ENCODE measurements at regions not wholly inside any gene's neighbourhood (a gene's known extent, or its start where the extent isn't known, plus 50 kb on each side); places are given as distances from the start of the nearest gene placed in this dataset.

DNA sequence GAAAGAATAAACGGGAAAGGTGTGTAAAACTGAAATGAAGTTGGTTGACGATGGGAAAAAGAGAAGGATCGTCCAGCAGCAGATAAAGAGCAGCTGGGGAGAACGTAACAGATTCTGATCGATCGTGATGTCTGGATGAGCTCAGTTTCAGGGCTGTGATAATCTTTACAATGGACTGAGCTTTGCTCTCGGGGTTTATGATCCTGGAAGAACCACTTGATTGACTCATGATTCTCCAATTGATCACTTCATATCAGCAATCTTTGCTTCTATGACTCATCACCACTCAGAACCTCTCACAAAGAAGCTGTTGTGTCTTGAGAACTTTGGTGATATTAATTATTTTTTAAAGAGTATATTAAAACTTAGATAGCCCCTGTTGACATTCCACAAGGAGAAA lies 690.7 kb downstream of the TUSC7 start:
- H3K79me1 ChIP-seq (ENCODE audit: low read depth, low read length) = no peaks in the 10 kb centered on the region
- peak overlapping the region; percentile 55; the same call in 1 of the 2 replicates for H2BK12ac ChIP-seq (ENCODE audit: low read depth, low read length)
- H3K4me3 ChIP-seq (ENCODE audit: extremely low read depth in 1 of 4, insufficient read depth in 2 of 4, low read depth in 3 of 4, low read length in 4 of 4) = peak overlapping the region in 1 of 4 experiments; percentile 40; a peak in 2 of 8 replicates
- no peak overlapping the region for H3K56ac ChIP-seq (replicated peaks; ENCODE audit: insufficient read length, low read depth, low read length)
- H3K36me3 ChIP-seq (ENCODE audit: control insufficient read depth in 2 of 4, insufficient read depth in 4 of 4, low read length in 3 of 4) = no peaks in the 10 kb centered on the region
- no peak overlapping the region for H3K27ac ChIP-seq (ENCODE audit: low read depth, low read length)
- H3K4ac ChIP-seq (replicated peaks; ENCODE audit: insufficient read length, low read depth, low read length) = no peak overlapping the region
- FAIRE-seq (no peak), DNase-seq (ENCODE audit: low read depth in 1 of 2, low spot score in 2 of 2) (no peak)
- no peak overlapping the region; the same call in 1 of the 2 replicates for H3K18ac ChIP-seq (ENCODE audit: extremely low read depth, low read length)
- POLR2A ChIA-PET (ENCODE audit: partially characterized antibody) = interaction anchor here (0.8 to 1.5 kb wide), 2 partner anchors 26 to 552 kb away, joined by 3 to 4 read pairs; no protein-coding TSS in a partner anchor
- no peak overlapping the region for H4K5ac ChIP-seq (ENCODE audit: insufficient read length, low read depth, low read length)
- WGBS, 2 experiments (ENCODE audit: extremely low coverage in 1 of 2, insufficient coverage in 1 of 2, insufficient read length in 1 of 2, insufficient replicate concordance in 2 of 2, low coverage in 1 of 2, low lambda C conversion rate in 2 of 2, missing lambda C conversion rate in 1 of 2) = 33% methylated on average over 7 of the region's 7 CpGs; no CpG with 5 or more reads in 1 of the 2 experiments
- no peak overlapping the region for H2BK5ac ChIP-seq (ENCODE audit: low read depth, low read length)
- no peaks in the 10 kb centered on the region for H3K9me3 ChIP-seq (ENCODE audit: insufficient read depth in 2 of 2, low read depth in 1 of 2, low read length in 1 of 2)
- peak overlapping the region; percentile 22 for H2BK120ac ChIP-seq (replicated peaks; ENCODE audit: low read depth, low read length)
- peaks cover 0 to 1% of the 10 kb centered on the region in 2 experiments for H4K20me1 ChIP-seq (replicated peaks in 1 of 2; ENCODE audit: control insufficient read depth in 1 of 2, insufficient read depth in 2 of 2, low read length in 2 of 2)
- peak overlapping the region; percentile 60 to 72 for H3K4me2 ChIP-seq (ENCODE audit: insufficient read depth in 1 of 2, low read depth in 2 of 2, low read length in 2 of 2)
- peaks cover 3% of the 10 kb centered on the region; the same call in 1 of the 2 replicates for H3K23me2 ChIP-seq (ENCODE audit: low read depth, low read length)
- CTCF ChIA-PET (ENCODE audit: partially characterized antibody) = interaction anchor here (0.8 to 1.9 kb wide), 11 partner anchors 9 to 629 kb away, joined by 3 to 7 read pairs (median 4); no protein-coding TSS in a partner anchor
- peaks cover 10 to 35% (median 18%) of the 10 kb centered on the region in 4 experiments for H3K4me1 ChIP-seq (replicated peaks in 1 of 4; ENCODE audit: control insufficient read depth in 3 of 4, insufficient read depth in 4 of 4, low read length in 3 of 4)
- H2BK15ac ChIP-seq (ENCODE audit: low read length) = no peak overlapping the region
- H3K14ac ChIP-seq (ENCODE audit: insufficient read length) = no peak overlapping the region
- peaks cover 1 to 43% (median 24%) of the 10 kb centered on the region in 4 experiments for H3K27me3 ChIP-seq (replicated peaks in 1 of 4; ENCODE audit: control insufficient read depth in 3 of 4, extremely low read depth in 1 of 4, insufficient read depth in 3 of 4, low read length in 3 of 4)
- no peak overlapping the region for H2AK5ac ChIP-seq (ENCODE audit: low read depth, low read length)
- no peak overlapping the region for H3K23ac ChIP-seq (ENCODE audit: insufficient read length)
- H3K79me2 ChIP-seq (ENCODE audit: control insufficient read depth in 1 of 2, insufficient read depth in 2 of 2, low read length in 2 of 2) = no peaks in the 10 kb centered on the region
- no peak overlapping the region; a peak in 1 of 7 replicates for H3K9ac ChIP-seq (replicated peaks in 1 of 4; ENCODE audit: extremely low read depth in 1 of 4, low read depth in 3 of 4, low read length in 3 of 4)
- H4K8ac ChIP-seq (ENCODE audit: extremely low read depth, insufficient read depth, low read length) = no peak overlapping the region
- peak overlapping the region; percentile 65; the same call in 1 of the 2 replicates for H2BK20ac ChIP-seq (ENCODE audit: low read length)
- H2AFZ ChIP-seq (ENCODE audit: low read length) = no peak overlapping the region
- H4K91ac ChIP-seq (replicated peaks; ENCODE audit: insufficient read length, low read length) = peak overlapping the region; percentile 25
- no peak for TF ChIP-seq TAF7 (optimal IDR thresholded peaks at IDR 0.05; ENCODE audit: borderline replicate concordance, low read depth, low read length)
- TF ChIP-seq, protein P1, sequence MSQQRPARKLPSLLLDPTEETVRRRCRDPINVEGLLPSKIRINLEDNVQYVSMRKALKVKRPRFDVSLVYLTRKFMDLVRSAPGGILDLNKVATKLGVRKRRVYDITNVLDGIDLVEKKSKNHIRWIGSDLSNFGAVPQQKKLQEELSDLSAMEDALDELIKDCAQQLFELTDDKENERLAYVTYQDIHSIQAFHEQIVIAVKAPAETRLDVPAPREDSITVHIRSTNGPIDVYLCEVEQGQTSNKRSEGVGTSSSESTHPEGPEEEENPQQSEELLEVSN (IDR thresholded peaks at IDR 0.05) = no peak
- TF ChIP-seq TBP (IDR thresholded peaks at IDR 0.05; ENCODE audit: low read depth, low read length) = no peak
- no peak for TF ChIP-seq SIN3A (conservative IDR thresholded peaks at IDR 0.05 in 1 of 2, IDR thresholded peaks at IDR 0.05 in 1 of 2; ENCODE audit: low read depth in 1 of 2, low read length in 2 of 2)
- TF ChIP-seq, protein P2, sequence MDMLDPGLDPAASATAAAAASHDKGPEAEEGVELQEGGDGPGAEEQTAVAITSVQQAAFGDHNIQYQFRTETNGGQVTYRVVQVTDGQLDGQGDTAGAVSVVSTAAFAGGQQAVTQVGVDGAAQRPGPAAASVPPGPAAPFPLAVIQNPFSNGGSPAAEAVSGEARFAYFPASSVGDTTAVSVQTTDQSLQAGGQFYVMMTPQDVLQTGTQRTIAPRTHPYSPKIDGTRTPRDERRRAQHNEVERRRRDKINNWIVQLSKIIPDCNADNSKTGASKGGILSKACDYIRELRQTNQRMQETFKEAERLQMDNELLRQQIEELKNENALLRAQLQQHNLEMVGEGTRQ (IDR thresholded peaks at IDR 0.05; ENCODE audit: low read length) = no peak
- no peak for TF ChIP-seq CBX5 (IDR thresholded peaks at IDR 0.05; ENCODE audit: low read depth, low read length)
- no peak for TF ChIP-seq GTF2F1 (IDR thresholded peaks at IDR 0.05; ENCODE audit: borderline replicate concordance, low read depth, low read length)
- TF ChIP-seq, protein P3, sequence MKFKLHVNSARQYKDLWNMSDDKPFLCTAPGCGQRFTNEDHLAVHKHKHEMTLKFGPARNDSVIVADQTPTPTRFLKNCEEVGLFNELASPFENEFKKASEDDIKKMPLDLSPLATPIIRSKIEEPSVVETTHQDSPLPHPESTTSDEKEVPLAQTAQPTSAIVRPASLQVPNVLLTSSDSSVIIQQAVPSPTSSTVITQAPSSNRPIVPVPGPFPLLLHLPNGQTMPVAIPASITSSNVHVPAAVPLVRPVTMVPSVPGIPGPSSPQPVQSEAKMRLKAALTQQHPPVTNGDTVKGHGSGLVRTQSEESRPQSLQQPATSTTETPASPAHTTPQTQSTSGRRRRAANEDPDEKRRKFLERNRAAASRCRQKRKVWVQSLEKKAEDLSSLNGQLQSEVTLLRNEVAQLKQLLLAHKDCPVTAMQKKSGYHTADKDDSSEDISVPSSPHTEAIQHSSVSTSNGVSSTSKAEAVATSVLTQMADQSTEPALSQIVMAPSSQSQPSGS (IDR thresholded peaks at IDR 0.05; ENCODE audit: low read length) = no peak
- TF ChIP-seq PHF8 (conservative IDR thresholded peaks at IDR 0.05; ENCODE audit: low read depth, low read length) = no peak
